NCI-H146 (cell line): ENCODE measurements at regions not wholly inside any gene's neighbourhood (a gene's known extent, or its start where the extent isn't known, plus 50 kb on each side); places are given as distances from the start of the nearest gene placed in this dataset.
"Not testable (repeated sequence)": the region's sequence is repeated elsewhere in the genome, so short reads cannot be mapped to it uniquely, and the experiment has no call there.

Source experiments
- DNase-seq: peaks from one replicate; lab custom pipeline; 2025; lab: John Stamatoyannopoulos, UW

DNA sequence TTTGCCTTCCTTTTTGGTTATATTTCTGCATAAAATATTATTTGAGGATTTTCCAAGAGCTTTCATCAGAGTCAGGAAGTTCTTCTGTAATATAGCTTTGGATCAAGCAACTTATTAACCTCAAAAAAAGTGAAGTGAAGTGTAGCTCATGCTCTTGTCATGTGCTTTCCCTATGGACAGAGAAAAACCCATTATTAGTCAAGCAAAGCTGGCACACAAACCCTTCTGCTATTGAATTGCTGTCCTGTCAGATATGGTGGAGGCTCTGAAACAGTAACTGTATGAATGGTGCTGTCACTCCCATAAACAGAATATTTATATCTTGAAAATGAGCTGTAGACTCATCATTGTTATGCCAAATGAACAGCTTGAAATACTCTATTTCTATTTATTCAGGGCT is 1533.3 kb downstream of the RPIA start:
- DNase-seq: not testable (repeated sequence)

DNA sequence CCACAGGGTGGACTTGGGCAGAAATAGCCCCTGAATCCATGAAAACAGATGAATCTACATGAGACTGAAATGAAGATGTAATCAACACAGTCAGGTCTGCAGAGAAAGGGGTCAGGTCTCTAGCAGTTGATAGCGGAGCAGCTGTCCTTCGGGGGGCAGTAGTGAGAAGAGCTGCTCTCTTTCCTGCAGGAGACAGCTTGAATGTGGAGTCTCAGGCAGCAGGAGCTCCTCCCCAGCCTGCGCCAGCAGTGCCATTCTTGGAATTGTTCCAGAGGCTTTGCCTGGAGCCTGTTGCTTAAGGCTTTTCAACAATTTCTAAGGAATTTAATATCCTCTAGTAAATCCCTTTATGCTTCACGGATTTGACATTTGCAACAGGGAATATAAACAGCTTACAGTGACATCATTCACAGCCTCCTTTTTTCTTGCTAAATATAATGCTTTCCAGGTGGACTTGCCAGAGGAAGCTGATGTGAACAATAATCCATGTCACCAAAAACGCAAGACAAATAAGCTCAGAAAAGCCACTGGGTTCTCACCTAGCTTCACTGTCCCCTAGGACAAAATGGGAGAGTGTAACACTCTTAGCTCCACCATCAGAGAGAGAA is 1535.1 kb downstream of the RPIA start:
- not testable (repeated sequence) for DNase-seq

DNA sequence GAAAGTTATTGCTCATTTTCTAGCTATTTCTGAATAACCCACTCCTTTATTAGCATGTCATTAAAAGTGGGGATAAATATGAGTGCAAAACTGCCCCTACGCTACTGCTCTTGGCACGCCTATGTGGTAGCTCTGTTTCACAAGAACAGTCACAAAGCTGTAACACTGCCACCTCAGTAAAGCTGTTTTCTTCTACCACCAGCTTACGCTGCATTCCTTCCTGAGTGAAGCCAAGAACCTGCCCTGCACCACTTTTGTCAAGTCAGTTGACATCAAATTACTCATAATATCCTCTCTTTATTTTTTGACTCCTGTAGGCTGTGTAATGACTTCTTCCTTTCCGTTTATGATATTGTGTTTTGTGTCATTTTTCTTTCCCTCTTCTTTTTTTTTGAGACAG is 1539.7 kb downstream of the RPIA start:
- not testable (repeated sequence) for DNase-seq

DNA sequence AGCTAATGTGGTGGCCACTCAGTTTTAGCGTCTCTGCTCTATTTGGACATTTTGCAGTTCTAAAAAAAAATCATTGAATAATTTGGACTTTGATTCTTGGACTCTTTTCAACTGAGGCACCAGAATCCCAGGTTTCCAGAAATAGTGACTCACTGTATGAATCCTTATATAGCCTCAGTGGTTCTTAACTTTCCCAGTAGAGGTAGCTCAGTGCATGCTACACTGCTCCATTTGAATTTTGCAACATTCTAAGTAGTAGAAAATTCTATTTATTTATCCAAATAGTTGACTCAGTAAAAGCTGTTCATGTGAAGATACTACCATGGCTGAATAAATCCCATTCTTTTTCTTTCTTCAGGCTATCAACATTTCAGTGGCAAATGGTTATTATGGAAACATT is 1544.0 kb downstream of the RPIA start:
- DNase-seq: not testable (repeated sequence)

DNA sequence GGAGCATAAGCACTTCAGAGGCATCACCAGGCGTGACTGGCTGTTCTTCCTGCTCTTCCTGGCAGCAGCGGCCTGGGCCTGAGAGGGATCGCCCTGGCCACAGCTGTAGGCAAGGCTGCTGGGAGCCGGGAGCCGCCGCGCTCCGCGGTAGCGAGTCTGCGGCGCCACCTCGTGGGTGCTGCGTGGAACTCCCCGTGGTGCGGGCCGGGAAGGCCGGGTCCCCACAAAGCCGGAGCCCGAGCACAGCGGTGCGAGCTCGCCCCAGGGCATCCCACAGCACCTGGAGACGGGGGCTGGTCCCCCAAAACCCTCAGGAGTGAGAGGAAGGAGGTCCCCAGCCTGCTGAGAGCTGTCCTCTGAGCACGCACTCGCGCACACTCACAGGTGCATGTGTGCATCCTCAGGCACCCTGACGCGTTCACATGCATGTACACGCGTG is 1546.5 kb downstream of the RPIA start:
- DNase-seq: peak; percentile 1

DNA sequence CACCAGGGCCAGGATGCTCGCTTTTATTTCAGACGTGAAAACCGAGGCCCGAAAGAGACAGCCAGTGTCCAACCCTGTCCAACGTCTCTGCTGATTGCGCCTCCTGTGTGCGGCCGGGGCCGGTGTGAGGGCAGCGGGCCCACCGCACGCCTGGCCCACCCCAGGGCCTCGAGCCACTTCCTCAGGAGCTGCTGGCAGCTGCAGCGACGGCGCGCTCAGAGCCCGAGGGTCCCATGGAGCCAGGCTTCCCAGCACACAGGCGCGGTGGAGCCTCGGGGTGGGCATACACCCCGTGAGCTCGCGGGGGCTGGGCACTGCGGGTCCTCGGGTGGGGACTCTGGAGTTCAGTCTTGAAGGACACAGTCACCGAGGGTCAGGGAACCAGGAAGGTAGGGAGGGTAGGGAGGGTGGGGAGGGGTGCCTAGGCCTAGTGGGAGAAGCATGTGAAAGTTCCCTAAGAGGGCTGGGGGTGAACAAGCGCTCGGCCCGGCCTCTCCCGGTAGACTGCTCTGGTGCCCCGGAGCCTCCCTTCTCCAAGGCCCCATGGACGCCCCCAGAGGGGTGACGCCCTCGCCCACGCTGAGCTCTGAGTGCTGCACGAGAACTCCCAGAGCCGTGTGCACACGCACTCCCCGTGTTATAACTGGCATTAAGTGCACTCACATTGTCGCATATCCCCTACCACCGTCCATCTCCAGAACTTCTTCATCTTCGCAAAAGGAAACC is 1547.2 kb downstream of the RPIA start:
- not testable (repeated sequence) for DNase-seq

DNA sequence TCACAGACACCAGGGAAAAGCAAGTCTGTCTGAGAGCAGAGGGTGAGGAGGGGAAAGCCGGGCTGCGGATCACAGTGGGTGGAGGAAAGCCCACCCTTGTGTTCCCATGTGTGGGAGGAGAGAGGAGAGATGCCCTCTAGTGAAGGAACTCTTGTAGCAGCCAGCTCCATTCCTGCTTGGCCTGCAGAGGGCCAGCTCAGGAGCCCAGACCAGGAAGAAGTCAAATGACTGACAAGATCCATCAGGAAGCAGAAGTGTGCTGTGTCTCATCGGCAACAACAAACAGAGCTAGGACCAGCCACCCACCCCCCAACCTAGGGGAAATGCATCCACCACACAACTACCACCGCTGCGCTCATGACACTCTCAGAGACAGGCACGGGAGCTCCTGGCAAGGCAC is 1548.3 kb downstream of the RPIA start:
- DNase-seq: not testable (repeated sequence)

DNA sequence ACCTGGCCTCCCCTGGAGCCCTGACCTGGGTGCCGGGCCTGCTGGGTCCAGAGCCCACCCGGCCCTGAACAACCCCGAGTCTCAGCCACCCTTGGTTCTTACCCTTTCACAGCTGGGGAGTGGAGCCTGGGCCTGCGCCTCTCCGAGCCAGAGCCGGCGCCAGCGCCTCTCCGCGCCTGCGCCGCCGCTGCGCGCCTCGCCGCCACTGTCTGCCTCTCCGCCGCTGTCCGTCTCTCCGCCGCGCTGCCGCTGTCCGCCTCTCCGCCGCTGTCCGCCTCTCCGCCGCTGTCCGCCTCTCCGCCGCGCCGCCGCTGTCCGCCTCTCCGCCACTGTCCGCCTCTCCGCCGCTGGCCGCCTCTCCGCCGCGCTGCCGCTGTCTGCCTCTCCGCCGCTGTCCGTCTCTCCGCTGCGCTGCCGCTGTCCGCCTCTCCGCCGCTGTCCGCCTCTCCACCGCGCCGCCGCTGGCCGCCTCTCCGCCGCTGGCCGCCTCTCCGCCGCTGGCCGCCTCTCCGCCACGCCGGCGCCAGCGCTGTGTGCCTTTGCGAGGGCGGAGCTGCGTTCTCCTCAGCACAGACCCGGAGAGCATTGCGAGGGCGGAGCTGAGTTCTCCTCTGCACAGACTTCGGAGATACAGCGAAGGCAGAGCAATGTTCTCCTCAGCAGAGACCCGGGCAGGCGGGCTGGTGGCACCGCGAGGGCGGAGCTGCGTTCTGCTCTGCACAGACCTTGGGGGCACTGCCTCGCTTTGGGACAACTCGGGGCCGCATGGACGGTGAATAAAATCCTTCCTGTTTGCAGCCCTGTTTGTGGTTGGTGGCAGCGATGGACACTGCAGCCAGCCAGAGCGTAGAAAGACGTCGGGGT is 1553.7 kb downstream of the RPIA start:
- not testable (repeated sequence) for DNase-seq

DNA sequence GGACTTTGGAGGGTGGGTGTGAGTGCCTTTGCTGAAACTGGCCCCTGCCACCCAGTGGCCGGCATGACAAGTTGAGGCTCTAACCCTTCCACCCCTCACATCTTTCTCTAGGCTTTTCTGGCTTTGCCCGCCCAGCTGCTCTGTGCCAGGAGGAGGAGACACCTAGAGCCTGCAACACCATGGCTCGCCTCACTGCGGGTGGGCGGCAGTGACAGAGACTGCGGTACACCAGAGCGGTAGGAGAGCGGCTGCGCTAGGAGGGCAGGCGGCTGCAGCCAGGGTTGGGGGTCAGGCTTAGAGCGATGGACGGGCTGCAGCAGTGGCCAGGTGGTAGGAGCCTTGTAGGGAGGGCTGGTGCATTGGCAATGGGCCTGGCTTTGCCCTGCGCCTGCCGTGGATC is 1556.9 kb downstream of the RPIA start:
- not testable (repeated sequence) for DNase-seq

DNA sequence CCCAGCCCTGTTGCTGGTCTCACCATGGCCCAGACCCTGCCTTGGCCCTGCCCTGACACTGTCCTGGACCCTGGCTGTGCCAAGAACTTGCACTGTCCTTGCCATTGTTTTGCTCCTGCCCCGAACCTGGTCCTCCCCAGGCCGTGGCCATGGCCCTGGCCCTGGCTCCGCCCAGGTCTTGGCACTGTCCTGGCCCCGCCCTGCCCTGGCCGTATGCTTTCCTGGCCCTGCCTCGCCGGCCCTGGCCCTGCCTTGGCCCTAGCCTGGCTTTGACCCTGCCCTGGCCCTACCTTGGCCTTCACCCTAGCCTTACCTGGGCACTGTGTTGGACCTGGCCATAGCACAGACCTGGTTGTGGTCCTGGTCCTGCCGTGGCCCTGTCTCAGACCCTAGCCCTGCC is 1558.9 kb downstream of the RPIA start:
- DNase-seq: not testable (repeated sequence)

DNA sequence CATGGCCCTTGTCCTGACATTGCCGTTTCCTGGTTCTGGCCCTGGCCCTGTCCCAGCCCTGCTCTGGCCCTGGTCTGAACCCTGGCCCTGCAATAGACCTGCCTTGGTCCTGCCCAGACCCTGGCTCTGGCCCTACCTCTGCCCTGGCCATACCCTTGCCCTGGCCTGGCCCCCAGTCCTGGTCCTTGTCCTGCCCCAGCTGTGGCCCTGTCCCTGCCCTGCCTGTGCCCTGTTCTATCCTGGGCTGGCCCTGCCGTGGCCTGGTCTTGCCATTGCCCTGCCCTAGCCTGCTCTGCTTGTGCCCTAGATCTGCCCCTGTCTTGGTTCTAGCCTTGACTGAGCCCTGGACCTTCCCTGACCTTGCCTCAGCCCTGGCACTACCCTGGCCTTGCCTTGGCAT is 1560.1 kb downstream of the RPIA start:
- DNase-seq: not testable (repeated sequence)

DNA sequence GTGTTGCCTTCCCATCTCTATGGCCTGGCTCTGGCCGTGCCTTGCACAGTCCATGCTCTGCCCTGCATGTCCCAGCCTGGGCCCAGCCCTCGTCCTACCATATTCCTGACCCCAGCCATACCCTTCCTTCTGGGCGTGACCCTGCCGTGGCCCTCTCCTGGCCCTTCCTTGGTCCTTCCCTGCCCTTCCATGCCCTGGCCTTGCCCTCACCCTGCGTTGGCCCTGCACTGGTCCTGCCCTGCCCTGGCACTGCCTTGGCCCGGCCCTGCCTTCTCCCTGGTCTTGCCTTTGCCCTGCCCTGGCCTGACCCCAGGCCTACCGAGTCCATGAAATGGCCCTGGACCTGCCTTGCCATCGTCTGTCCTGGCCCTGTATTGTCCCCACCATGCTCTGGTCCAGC is 1561.8 kb downstream of the RPIA start:
- not testable (repeated sequence) for DNase-seq

DNA sequence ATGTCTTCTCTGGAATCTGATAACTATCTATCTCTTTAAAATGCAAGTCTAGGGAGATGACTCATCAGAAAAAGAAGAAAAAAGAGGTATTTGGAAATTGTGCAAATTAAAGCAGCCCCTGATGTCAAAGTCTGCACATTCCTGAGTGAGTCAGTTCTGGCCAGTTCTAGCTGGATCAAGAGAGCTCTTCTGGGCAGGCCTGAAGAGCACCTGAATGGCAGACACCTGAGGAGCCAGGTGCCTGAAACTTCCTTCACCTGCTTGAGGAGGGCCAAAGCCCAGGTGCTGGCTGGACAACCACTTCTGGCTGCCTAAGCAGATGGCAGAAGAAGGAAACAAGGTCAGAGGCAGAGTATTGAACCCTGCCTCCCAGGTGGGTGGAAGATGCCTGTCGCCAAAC is 1575.4 kb downstream of the RPIA start:
- not testable (repeated sequence) for DNase-seq

DNA sequence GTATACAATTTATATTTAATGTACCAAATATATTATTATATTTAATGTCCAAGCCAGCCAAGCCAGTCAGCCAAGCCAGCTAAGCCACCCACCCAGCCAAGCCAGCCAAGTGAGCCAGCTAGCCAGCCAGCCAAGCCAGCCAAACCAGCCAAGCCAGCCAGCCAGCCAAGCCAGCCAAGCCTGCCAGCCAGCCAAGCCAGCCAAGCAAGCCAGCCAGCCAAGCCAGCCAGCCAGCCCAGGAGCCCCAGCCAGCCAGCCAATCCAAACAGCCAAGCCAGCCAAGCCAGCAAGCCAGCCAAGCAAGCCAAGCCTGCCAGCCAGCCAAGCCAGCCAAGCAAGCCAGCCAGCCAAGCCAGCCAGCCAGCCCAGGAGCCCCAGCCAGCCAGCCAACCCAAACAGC is 1596.3 kb downstream of the RPIA start:
- not testable (repeated sequence) for DNase-seq

DNA sequence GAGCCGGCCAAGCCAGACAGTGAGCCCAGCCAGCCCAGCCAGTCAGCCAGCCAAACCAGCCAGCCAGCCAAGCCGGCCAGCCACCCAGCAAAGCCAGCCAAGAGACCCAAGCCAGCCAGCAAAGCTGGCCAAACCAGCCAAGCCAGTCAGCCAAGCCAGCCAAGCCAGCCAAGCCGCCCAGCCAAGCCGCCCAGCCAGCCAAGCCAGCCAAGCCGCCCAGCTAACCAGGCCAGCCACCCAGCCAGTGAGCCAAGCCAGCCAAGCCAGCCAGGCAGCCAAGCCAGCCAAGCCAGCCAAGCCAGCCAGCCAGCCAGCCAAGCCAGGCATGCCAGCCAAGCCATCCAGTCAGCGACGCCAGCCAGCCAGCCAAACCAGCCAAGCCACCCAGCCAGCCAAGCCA is 1596.9 kb downstream of the RPIA start:
- not testable (repeated sequence) for DNase-seq

DNA sequence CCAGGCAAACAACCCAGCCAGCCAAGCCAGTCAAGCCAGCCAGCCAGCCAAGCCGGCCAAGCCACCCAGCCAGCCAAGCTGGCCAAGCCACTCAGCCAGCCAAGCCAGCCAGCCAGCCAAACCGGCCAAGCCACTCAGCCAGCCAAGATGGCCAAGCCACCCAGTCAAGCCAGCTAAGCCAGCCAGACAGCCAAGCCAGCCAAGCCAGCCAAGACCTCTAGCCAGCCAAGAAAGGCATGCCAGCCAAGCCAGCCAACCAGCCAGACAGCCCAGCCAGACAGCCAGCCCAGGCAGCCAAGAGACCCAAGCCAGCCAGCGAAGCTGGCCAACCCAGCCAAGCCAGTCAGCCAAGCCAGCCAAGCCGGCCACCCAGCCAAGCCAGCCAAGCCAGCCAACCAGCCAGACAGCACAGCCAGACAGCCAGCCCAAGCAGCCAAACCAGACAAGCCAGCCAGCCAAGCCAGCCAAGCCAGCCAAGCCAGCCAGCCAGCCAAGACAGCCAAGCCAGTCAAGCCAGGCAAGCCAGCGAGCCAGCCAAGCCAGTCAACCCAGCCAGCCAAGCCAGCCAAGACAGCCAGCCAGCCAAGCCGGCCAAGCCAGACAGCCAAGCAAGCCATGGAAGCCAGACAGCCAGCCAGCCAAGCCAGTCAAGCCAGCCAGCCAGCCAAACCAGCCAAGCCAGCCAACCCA is 1598.0 kb downstream of the RPIA start:
- DNase-seq: not testable (repeated sequence)

DNA sequence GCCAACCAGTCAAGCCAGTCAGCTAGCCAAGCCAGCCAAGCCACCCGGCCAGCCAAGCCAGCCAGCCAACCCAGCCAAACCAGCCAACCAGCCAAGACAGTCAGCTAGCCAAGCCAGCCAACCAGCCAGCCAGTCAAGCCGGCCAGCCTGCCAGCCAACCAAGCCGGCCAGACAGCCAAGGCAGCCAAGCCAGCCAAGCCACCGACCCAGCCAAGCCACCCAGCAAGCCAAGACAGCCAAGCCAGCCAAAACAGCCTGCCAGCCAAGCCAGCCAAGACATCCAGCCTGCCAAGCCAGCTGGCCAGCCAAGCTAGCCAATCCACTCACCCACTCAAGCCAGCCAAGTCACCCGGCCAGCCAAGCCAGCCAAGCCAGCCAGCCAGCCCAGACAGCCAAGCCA is 1599.2 kb downstream of the RPIA start:
- not testable (repeated sequence) for DNase-seq

DNA sequence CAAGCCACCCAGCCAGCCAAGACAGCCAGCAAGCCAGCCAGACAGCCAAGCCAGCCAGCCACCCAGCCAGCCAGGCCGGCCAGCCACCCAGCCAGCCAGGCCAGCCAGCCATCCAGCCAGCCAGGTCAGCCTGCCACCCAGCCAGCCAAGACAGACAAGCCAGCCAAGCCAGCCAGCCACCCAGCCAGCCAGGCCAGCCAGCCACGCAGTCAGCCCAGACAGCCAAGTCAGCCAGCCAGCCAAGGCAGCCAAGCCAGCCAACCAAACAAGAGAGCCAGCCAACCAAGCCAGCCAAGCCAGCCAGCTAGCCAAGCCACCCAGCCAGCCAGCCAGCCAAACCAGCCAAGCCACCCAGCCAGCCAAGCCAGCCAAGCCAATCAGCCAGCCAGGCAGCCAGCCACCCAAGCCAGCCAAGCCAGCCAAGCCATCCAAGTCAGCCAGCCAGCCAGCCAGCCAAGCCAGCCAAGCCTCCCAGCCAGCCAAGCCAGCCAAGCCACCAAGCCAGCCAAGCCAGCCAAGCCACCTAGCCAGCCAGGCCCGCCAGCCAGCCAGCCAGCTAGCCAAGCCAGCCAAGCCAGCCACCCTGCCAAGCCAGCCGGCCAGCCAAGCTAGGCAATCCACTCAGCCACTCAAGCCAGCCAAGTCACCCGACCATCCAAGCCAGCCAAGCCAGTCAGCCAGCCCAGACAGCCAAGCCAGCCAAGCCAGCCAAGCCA is 1599.9 kb downstream of the RPIA start:
- DNase-seq: not testable (repeated sequence)

DNA sequence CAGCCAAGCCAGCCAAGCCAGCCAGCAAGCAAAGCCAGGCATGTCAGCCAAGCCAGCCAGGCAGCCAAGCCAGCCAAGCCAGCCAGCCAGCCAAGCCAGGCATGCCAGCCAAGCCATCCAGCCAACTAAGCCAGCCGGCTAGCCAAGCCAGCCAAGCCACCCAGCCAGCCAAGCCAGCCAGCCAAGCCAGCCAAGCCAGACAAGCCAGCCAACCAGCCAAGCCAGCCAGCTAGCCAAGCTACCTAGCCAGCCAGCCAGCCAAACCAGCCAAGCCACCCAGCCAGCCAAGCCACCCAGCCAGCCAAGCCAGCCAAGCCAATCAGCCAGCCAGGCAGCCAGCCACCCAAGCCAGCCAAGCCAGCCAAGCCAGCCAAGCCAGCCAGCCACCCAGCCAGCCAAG is 1600.5 kb downstream of the RPIA start:
- not testable (repeated sequence) for DNase-seq

DNA sequence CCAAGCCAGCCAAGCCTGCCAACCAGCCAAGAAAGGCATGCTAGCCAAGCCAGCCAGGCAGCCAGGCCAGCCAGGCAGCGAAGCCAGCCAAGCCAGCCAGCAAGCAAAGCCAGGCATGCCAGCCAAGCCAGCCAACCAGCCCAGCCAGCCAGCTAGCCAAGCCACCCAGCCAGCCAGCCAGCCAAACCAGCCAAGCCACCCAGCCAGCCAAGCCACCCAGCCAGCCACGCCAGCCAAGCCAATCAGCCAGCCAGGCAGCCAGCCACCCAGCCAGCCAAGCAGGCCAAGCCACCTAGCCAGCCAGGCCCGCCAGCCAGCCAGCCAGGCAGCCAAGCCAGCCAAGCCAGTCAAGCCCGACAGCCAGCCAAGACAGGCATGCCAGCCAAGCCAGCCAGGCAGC is 1601.0 kb downstream of the RPIA start:
- not testable (repeated sequence) for DNase-seq

DNA sequence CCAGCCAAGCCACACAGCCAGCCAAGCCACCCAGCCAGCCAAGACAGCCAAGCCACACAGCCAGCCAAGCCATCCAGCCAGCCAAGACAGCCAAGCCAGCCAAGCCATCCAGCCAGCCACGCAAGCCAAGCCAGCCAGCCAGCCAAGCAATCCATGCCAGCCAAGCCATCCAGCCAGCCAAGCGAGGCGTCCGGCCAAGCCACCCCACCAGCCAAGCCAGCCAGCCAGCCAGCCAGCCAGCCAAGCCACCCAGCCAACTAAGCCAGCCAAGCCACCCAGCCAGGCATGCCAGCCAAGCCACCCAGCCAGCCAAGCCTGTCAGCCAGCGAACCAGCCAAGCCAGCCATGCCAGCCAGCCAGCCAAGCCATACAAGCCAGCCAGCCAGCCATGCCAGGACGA is 1601.8 kb downstream of the RPIA start:
- DNase-seq: not testable (repeated sequence)
